Naive B cell (primary cell): ENCODE measurements at regions not wholly inside any gene's neighbourhood (a gene's known extent, or its start where the extent isn't known, plus 50 kb on each side); places are given as distances from the start of the nearest gene placed in this dataset.
"Not testable (repeated sequence)": the region's sequence is repeated elsewhere in the genome, so short reads cannot be mapped to it uniquely, and the experiment has no call there.

Experiments used
- ATAC-seq, 2 donors: fragments of 150-1000 bp; cut with Tn5 transposase; 2 replicates each; pipeline ENCODE4 v1.10.0; 2021; ENCODE audit warnings: low read depth in 2 of 2, mild to moderate bottlenecking in 2 of 2, moderate library complexity in 2 of 2
- DNase-seq: peaks from one replicate; pipeline ENCODE4 v3.0.0; 2022
- H3K27ac Mint-ChIP-seq, 6 donors: one replicate each; pipeline ENCODE4 v1.8.0; 2020 to 2022; ENCODE audit warnings: mild to moderate bottlenecking in 6 of 6, mixed read lengths in 6 of 6, moderate library complexity in 5 of 6, inconsistent platforms in 2 of 6
- H3K27me3 Mint-ChIP-seq, 3 donors: one replicate each; pipeline ENCODE4 v1.8.0; 2021 to 2022; ENCODE audit warnings: mixed read lengths in 3 of 3, mild to moderate bottlenecking in 1 of 3
- H3K36me3 Mint-ChIP-seq, 2 donors: one replicate each; pipeline ENCODE4 v1.8.0; 2020 to 2022; ENCODE audit warnings: mixed read lengths in 2 of 2, inconsistent platforms in 1 of 2, mild to moderate bottlenecking in 1 of 2
- H3K4me1 Mint-ChIP-seq, 3 donors: one replicate each; pipeline ENCODE4 v1.8.0; 2020 to 2022; ENCODE audit warnings: mixed read lengths in 3 of 3, inconsistent platforms in 1 of 3, mild to moderate bottlenecking in 1 of 3, moderate library complexity in 1 of 3
- H3K4me3 Mint-ChIP-seq, 8 donors: one replicate each; pipeline ENCODE4 v1.8.0; 2020 to 2022; ENCODE audit warnings: mild to moderate bottlenecking in 8 of 8, mixed read lengths in 8 of 8, moderate library complexity in 8 of 8, inconsistent platforms in 2 of 8
- H3K9me3 Mint-ChIP-seq, 7 donors: one replicate each; pipeline ENCODE4 v1.8.0; 2020 to 2022; ENCODE audit warnings: mixed read lengths in 7 of 7, mild to moderate bottlenecking in 5 of 7, inconsistent platforms in 2 of 7, moderate library complexity in 1 of 7

- Mint-ChIP-seq H3K27me3 (no peaks in the 10 kb centered on the region), H3K4me3 (peak overlapping the region in 1 of 8 donors; percentile 22), H3K4me1 (peaks cover 0 to 5% (median 4%) of the 10 kb centered on the region in 3 donors), H3K9me3 (peaks cover 0 to 7% (median 4%) of the 10 kb centered on the region in 7 donors), H3K27ac (peak overlapping the region in 1 of 6 donors; percentile 42), H3K36me3 (peaks cover 0 to 8% of the 10 kb centered on the region in 2 donors)
- ATAC-seq, result peak; percentile 67 to 79
- DNase-seq, result peak; percentile 25
Observed at GRCh38 chr10:91088300-91089140, 131.9 kb upstream of the PCGF5 start.

- no peaks in the 10 kb centered on the region for H3K27me3 Mint-ChIP-seq
- H3K27ac Mint-ChIP-seq, result no peak overlapping the region
- H3K36me3 Mint-ChIP-seq, result peaks cover 0 to 25% of the 10 kb centered on the region in 2 donors
- H3K4me3 Mint-ChIP-seq, result no peak overlapping the region
- ATAC-seq (no peak), DNase-seq (no peak)
- peaks cover 11 to 31% (median 18%) of the 10 kb centered on the region in 7 donors for H3K9me3 Mint-ChIP-seq
- H3K4me1 Mint-ChIP-seq, result peaks cover 4 to 10% (median 5%) of the 10 kb centered on the region in 3 donors
Observed at GRCh38 chr10:91090761-91091529, 129.5 kb upstream of the PCGF5 start.

- peaks cover 4 to 17% (median 8%) of the 10 kb centered on the region in 3 donors for H3K4me1 Mint-ChIP-seq
- DNase-seq (no peak), ATAC-seq (no peak)
- peaks cover 0 to 25% of the 10 kb centered on the region in 2 donors for H3K36me3 Mint-ChIP-seq
- H3K4me3 Mint-ChIP-seq, result no peak overlapping the region
- H3K27me3 Mint-ChIP-seq, result no peaks in the 10 kb centered on the region
- peaks cover 11 to 38% (median 23%) of the 10 kb centered on the region in 7 donors for H3K9me3 Mint-ChIP-seq
- no peak overlapping the region for H3K27ac Mint-ChIP-seq
Observed at GRCh38 chr10:91091780-91092179, 128.7 kb upstream of the PCGF5 start.

GRCh38 chr10:91096274-91096673, 124.2 kb upstream of the PCGF5 start:
- peaks cover 15 to 54% (median 37%) of the 10 kb centered on the region in 7 donors for H3K9me3 Mint-ChIP-seq
- peaks cover 7 to 36% of the 10 kb centered on the region in 2 donors for H3K36me3 Mint-ChIP-seq
- no peaks in the 10 kb centered on the region for H3K27me3 Mint-ChIP-seq
- no peak for DNase-seq
- peak overlapping the region in 1 of 8 donors; percentile 13 for H3K4me3 Mint-ChIP-seq
- peak; percentile 25 to 28 for ATAC-seq
- H3K27ac Mint-ChIP-seq, result peak overlapping the region in 2 of 6 donors; percentile 16 to 67
- peaks cover 0 to 17% (median 3%) of the 10 kb centered on the region in 3 donors for H3K4me1 Mint-ChIP-seq

GRCh38 chr10:91097313-91097712, 123.2 kb upstream of the PCGF5 start:
- no peak overlapping the region for H3K27ac Mint-ChIP-seq
- ATAC-seq (no peak), DNase-seq (no peak)
- no peaks in the 10 kb centered on the region for H3K27me3 Mint-ChIP-seq
- peaks cover 7 to 36% of the 10 kb centered on the region in 2 donors for H3K36me3 Mint-ChIP-seq
- H3K4me3 Mint-ChIP-seq, result no peak overlapping the region
- H3K9me3 Mint-ChIP-seq, result peaks cover 15 to 54% (median 36%) of the 10 kb centered on the region in 7 donors
- peaks cover under 1 to 18% (median 3%) of the 10 kb centered on the region in 3 donors for H3K4me1 Mint-ChIP-seq

- peaks cover 15 to 52% (median 35%) of the 10 kb centered on the region in 7 donors for H3K9me3 Mint-ChIP-seq
- not testable (repeated sequence) for DNase-seq, H3K4me3 Mint-ChIP-seq, H3K27ac Mint-ChIP-seq, ATAC-seq, H3K27me3 Mint-ChIP-seq
- H3K36me3 Mint-ChIP-seq, result peaks cover 7 to 33% of the 10 kb centered on the region in 2 donors
- peaks cover 7 to 25% (median 8%) of the 10 kb centered on the region in 3 donors for H3K4me1 Mint-ChIP-seq
Observed at GRCh38 chr10:91098021-91098420, 122.4 kb upstream of the PCGF5 start.

- H3K27ac Mint-ChIP-seq, result peak overlapping the region in 5 of 6 donors; percentile 21 to 89 (median 78)
- H3K9me3 Mint-ChIP-seq, result peaks cover 0 to 5% (median 0%) of the 10 kb centered on the region in 7 donors
- H3K4me3 Mint-ChIP-seq, result peak overlapping the region; percentile 39 to 87 (median 70)
- no peaks in the 10 kb centered on the region for H3K27me3 Mint-ChIP-seq
- DNase-seq (peak; percentile 24), ATAC-seq (peak; percentile 64 to 67)
- no peaks in the 10 kb centered on the region for H3K36me3 Mint-ChIP-seq
- peaks cover 27 to 39% (median 37%) of the 10 kb centered on the region in 3 donors for H3K4me1 Mint-ChIP-seq
Observed at GRCh38 chr10:91103384-91104192, 116.9 kb upstream of the PCGF5 start.

- peak overlapping the region; percentile 39 to 87 (median 74) for H3K4me3 Mint-ChIP-seq
- ATAC-seq, result peak; percentile 77 to 80
- no peaks in the 10 kb centered on the region for H3K27me3 Mint-ChIP-seq
- peaks cover 0 to 5% (median 0%) of the 10 kb centered on the region in 7 donors for H3K9me3 Mint-ChIP-seq
- peak overlapping the region; percentile 21 to 89 (median 80) for H3K27ac Mint-ChIP-seq
- DNase-seq, result peak; percentile 41
- no peaks in the 10 kb centered on the region for H3K36me3 Mint-ChIP-seq
- peaks cover 27 to 39% (median 37%) of the 10 kb centered on the region in 3 donors for H3K4me1 Mint-ChIP-seq
Observed at GRCh38 chr10:91104193-91105041, 116.0 kb upstream of the PCGF5 start.

GRCh38 chr10:91105269-91105668, 115.2 kb upstream of the PCGF5 start:
- Mint-ChIP-seq H3K4me3 (peak overlapping the region in 4 of 8 donors; percentile 30 to 87 (median 72)), H3K9me3 (peaks cover 0 to 5% (median 0%) of the 10 kb centered on the region in 7 donors), H3K27ac (peak overlapping the region in 5 of 6 donors; percentile 21 to 78 (median 44)), H3K27me3 (no peaks in the 10 kb centered on the region), H3K36me3 (no peaks in the 10 kb centered on the region), H3K4me1 (peaks cover 27 to 39% (median 37%) of the 10 kb centered on the region in 3 donors)
- DNase-seq (no peak), ATAC-seq (no peak)

- no peaks in the 10 kb centered on the region for H3K27me3 Mint-ChIP-seq
- H3K36me3 Mint-ChIP-seq, result no peaks in the 10 kb centered on the region
- DNase-seq (no peak), ATAC-seq (no peak)
- no peak overlapping the region for H3K4me3 Mint-ChIP-seq
- H3K9me3 Mint-ChIP-seq, result peaks cover 0 to 5% (median 0%) of the 10 kb centered on the region in 7 donors
- H3K4me1 Mint-ChIP-seq, result peaks cover 18 to 23% (median 22%) of the 10 kb centered on the region in 3 donors
- H3K27ac Mint-ChIP-seq, result no peak overlapping the region
Observed at GRCh38 chr10:91108820-91109219, 111.6 kb upstream of the PCGF5 start.

GRCh38 chr10:91111060-91111459, 109.4 kb upstream of the PCGF5 start:
- no peak for DNase-seq
- peak overlapping the region in 1 of 6 donors; percentile 36 for H3K27ac Mint-ChIP-seq
- peaks cover 0 to under 1% (median 0%) of the 10 kb centered on the region in 3 donors for H3K4me1 Mint-ChIP-seq
- no peaks in the 10 kb centered on the region for H3K36me3 Mint-ChIP-seq
- peaks cover 0 to 5% (median 0%) of the 10 kb centered on the region in 7 donors for H3K9me3 Mint-ChIP-seq
- H3K27me3 Mint-ChIP-seq, result no peaks in the 10 kb centered on the region
- no peak for ATAC-seq
- H3K4me3 Mint-ChIP-seq, result no peak overlapping the region
